AG20443 (cell line): ENCODE measurements at regions not wholly inside any gene's neighbourhood (a gene's known extent, or its start where the extent isn't known, plus 50 kb on each side); places are given as distances from the start of the nearest gene placed in this dataset.
"Not testable (repeated sequence)": the region's sequence is repeated elsewhere in the genome, so short reads cannot be mapped to it uniquely, and the experiment has no call there.

Source experiments
- DNase-seq: peaks from one replicate; pipeline ENCODE4 v3.0.0; 2012; ENCODE audit warnings: low spot score, mixed read lengths

DNA sequence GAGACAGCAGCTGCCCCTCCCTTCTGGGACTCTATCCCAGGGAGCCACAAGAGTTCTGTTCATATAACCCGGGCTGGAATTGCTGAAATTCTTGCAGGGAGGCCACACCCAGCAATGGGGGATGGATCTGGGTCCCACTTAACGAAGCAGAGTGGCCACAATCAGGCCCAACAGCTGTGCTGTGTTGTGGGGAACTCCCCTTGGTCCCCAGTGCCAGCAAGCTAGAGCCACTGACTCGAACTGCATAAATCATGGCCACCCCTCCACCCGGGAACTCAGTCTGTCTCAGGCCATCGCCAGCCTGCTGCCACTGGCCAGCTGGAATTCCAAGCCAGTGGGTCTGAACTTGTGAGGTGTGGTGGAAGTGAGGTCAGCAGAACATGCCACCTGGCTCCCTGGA lies 111.1 kb downstream of the KLF8 start:
- DNase-seq = no peak

DNA sequence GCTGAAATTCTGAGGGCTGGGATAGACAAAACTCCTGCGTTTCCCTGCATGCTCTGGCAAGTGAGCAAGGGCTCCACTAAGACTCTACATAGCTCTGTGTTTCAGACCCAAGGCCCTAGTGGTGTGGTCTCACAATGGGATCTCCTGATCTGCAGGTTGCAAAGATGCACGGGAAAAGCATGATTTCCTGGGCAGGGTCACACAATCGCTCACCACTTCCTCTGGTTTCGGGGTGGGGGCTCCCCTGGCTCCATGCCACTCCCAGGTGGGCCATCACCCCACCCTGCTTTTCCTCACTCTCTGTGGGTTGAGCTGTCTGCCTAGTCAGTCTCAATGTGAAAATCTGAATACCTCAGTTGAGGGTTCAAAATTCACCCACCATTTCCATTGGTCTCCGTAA lies 111.5 kb downstream of the KLF8 start:
- no peak for DNase-seq

DNA sequence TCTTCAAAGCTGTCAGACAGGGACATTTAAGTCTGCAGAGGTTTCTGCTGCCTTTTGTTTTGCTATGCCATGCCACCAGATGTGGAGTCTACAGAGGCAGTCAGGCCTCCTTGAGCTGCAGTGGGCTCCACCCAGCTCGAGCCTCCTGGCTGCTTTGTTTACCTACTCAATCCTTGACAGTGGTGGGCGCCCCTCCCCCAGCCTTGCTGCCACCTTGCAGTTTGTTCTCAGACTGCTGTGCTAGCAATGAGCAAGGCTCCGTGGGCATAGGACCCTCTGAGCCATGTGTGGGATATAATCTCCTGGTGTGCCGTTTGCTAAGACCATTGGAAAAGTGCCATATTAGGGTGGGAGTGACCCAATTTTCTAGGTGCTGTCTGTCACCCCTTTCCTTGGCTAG lies 126.0 kb downstream of the KLF8 start:
- DNase-seq = not testable (repeated sequence)

DNA sequence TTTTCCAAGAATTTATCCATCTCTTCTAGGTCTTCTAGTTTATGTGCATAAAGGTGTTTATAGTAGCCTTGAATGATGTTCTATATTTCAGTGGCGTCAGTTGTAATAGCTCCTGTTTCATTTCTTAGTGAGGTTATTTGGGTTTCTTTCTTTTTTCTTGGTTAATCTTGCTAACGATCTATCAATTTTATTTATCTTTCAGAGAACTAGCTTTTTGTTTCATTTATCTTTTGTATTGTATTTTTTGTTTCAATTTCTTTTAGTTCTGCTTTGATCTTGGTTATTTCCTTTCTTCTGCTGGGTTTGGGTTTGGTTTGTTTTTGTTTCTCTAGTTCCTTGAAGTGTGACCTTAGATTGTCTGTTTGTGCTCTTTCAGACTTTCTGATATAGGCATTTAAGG lies 133.0 kb downstream of the KLF8 start:
- DNase-seq = not testable (repeated sequence)

DNA sequence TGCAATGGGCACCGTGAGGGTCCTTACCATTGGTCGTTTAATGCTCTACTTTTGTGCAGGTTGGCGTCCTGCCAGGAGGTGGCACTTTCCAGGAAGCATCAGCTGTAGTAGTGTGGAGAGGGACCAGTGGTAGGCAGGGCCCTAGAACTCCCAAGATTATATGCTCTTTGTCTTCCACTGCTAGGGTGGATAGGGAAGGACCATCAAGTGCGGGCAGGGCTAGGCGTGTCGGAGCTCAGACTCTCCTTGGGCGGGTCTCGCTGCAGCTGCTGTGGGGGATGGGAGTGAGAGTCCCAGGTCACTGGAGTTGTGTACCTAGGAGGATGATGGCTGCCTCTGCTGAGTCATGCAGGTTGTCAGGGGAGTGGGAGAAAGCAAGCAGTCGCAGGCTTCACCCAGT lies 134.7 kb downstream of the KLF8 start:
- no peak for DNase-seq

DNA sequence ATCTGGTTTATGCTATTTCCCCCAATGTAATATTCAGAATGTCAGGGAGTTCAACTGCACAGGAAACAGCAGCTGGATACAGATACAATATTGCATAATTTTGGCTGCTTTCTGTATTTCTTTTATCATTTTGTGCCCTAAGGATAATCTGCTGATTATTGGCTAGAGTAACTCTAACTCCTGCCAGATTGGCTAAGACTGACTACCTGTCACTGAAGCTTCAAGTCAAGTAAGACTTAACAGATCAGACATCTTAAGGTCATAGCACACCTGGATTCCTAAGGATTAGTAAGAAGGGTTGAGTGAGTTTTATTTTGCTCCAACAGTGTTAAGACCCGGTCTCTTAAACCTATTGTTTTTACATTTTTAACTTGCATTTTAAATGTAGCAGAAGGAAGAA lies 136.8 kb downstream of the KLF8 start:
- DNase-seq = no peak

DNA sequence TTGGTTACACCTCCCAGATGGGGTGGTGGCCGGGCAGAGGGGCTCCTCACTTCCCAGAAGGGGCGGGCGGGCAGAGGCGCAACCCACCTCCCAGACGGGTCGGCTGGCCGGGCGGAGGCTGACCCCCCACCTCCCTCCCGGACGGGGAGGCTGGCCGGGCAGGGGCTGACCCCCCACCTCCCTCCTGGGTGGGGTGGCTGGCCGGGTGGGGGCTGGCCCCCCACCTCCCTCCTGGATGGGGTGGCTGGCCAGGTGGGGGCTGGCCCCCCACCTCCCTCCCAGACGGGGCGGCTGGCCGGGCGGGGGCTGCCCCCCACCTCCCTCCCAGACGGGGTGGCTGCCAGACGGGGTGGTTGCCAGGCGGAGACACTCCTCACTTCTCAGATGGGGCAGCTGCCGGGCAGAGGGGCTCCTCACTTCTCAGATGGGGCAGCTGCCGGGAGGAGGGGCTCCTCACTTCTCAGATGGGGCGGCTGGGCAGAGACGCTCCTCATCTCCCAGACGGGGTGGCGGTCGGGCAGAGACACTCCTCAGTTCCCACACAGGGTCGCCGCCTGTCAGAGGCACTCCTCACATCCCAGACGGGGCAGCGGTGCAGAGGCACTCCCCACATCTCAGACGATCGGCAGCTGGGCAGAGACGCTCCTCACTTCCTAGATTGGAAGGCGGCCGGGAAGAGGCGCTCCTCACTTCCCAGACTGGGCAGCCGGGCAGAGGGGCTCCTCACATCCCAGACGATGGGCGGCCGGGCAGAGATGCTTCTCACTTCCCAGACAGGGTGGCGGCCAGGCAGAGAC lies 148.0 kb downstream of the KLF8 start:
- DNase-seq = not testable (repeated sequence)

DNA sequence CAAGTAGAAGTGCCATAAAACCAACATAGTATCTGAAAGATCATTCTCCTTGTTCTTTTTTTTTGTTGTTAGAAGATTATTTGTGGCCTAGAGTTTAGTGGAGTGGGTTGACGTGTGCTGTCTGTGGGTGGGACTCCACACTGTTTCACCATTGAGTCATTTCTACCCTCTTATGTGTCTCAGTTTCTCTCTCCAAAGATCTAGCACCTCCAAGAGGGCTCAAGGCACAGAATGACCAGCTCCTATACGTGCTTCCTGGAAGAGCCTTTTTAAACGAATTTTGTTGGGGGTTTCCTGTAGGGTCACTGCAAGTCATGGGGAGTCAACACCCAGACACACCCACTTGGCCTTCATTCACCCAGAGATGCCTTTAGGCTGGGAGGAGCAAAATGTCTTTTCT lies 150.1 kb downstream of the KLF8 start:
- no peak for DNase-seq

DNA sequence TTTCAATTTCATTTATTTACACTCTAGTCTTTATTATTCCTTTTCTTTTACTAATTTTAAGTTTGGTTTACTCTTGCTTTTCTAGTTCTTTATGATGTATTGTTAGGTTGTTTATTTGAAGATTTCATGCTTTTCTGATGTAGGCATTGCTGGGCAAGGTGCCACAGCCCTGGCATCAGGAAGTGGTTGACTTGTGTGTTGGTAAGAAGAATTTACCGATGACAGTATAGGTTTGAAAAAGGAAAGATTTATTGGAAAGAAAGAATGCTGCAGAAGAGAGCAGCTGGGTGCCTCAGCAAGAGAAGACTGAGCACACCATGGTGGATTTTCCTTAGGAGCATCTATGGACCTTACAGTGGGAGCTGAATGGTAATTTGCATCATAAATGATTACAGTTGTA lies 153.2 kb downstream of the KLF8 start:
- DNase-seq = no peak

DNA sequence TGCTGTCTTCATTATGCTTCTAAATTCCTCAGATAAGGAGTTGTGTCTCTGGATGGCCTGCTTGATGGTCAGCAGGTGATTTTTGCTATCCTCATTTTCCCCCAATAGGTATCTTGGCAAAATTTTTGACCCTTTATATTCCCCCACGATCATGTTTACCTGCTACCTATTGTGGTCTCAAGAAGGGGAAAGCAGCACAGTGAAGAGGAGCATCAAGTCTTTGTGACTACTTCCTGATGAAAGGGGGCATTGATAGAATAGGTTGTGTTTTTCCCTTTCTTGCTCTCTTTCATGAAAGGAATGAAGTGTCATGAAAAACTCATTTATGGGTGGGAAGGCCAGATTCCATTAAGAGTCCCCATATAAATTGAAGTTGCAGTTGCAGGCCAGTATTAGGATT lies 153.8 kb downstream of the KLF8 start:
- DNase-seq = no peak

DNA sequence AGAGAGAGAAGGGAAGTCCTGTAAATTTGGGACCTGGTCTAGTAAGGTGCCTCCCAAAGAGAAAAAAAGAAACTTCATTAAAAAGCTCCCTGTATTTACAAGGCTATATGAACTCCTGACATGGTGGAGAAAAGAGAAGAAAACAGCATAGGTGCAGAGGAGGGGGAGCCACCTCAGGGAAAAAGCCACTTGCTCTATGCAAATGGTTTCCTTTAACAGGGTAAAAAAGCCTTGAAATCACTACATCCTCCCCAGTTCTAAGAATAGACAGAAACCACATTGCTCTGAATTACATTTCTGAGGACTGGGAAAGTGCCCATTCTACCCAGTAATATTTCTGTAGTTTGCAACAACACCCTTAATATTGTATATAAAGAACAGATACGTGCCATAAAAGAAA lies 165.5 kb downstream of the KLF8 start:
- no peak for DNase-seq

DNA sequence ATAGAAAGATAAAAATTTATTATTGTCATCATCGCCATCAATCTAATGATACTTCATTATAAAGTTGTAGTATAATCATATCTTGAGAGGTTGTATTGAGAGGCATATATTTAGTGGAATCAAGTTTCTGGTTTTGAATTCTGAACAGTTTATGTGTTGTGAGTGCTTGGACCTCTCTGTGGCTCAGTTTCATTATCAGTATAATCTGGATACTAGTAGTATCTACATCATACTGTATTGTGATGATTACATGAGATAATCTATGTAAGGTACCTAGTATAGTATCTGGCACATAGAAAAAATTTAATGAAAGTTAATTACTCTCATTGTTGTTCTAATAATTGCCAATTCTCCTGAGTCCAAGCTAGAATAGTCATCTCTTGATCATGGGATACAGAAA lies 161.2 kb upstream of the UBQLN2 start:
- no peak for DNase-seq

DNA sequence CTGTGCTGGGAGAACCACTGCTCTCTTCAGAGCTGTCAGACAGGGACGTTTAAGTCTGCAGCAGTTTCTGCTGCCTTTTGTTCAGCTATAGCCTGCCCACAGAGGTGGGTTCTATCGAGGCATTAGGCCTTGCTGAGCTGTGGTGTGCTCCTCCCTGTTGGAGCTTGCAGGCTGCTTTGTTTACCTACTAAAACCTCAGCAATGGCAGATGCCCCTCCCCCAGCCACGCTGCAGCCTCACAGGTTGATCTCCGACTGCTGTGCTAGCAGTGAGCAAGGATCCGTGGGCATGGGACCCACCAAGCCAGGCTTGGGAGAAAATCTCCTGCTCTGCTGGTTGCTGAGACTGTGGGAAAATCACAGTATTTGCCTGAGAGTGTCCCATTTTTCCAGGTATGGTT lies 133.8 kb upstream of the UBQLN2 start:
- DNase-seq = no peak

DNA sequence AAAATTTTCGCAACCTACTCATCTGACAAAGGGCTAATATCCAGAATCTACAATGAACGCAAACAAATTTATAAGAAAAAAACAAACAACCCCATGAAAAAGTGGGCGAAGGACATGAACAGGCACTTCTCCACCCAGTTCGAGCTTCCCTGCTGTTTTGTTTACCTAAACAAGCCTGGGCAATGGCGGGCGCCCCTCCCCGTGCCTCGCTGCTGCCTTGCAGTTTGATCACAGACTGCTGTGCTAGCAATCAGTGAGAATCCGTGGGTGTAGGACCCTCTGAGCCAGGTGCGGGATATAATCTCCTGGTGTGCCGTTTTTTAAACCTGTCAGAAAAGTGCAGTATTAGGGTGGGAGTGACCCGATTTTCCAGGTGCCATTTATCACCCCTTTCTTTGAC lies 111.4 kb upstream of the UBQLN2 start:
- not testable (repeated sequence) for DNase-seq

DNA sequence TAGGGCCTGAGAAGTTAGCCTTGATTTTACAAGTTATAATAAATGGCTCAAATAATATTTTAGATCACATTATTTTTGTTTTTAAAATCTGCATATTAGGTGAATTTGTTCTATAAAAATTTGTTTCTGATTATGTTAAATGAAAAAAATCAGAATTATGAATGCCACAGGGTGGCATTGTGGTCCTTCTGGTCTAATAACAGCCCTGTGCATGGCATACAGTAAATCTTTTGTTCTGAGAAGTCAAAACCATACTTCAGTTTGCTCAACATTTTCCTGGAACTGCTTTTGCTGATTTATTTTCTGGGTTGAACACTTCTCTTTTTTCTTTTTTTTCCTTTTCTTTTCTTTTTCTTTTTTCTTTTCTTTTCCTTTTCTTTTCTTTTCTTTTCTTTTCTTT lies 101.0 kb upstream of the UBQLN2 start:
- no peak for DNase-seq

DNA sequence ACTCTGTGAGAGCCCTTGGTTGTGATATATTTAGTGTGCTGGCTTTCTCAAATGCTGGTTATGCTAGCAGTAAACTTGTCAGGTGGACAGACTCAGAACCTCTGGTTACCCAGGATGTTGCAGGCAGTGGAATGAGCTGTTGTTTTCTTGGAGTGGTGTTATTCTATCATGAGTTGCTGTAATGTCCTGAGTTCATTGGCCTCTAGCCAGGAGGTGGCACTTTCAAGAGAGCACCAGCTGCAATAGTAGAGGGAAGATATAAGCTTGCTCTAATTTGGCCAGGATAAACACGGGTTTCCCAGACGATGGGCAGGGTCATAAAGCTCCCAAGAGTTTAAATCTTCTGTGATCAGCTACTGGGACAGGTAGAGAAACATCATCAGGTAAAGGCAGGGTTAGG lies 95.0 kb upstream of the UBQLN2 start:
- DNase-seq = no peak

DNA sequence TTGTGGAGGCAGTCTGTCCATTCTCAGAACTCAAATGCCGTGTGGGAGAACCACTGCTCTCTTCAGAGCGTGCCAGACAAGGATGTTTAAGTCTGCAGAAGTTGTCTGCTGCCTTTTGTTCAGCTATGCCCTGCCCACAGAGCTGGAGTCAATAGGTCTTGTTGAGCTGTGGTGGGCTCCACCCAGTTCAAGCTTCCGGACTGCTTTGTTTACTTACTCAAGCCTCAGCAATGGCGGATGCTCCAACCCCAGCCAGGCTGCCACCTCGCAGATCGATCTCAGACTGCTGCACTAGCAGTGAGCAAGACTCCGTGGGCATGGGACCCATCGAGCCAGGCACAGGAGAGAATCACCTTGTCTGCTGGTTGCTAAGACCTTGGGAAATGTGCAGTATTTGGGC lies 68.5 kb upstream of the UBQLN2 start:
- not testable (repeated sequence) for DNase-seq

DNA sequence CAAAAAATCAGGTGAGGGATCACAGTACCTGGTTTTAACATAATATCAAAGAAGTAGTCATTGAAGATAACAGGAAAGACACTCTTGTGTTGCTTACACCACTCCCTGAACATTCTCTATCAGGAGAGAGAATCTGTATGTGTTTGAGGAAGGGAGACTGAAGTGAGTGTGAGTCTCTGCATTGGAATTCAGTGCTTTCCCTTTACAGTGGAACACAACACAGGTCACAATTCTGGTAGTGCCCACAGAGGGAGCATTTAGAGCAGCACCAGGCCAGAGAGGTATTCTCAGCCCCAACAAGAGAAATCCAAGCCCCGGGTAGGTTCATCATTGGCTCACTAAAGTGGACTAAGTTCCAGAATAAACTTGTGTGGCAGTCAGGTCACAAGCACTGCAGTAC lies 64.7 kb upstream of the UBQLN2 start:
- no peak for DNase-seq

DNA sequence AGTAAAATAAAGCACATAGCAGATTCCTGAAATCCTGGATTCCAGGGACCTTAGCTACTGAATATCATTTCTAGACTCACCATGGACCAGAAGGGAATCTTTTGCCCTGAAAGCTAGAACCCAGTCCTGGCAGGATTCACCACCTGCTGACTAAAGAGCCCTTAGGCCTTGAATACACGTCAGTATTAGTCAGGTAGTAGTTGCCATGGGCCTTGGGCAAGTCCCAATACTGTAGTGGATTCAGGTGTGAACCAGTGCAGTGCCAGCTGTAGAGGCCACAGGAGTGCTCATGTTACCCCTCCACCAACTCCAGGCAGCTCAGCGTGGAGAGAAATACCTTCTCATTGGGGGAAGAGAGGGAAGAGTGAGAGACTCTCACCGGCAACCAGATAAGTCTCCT lies 64.1 kb upstream of the UBQLN2 start:
- DNase-seq = no peak

DNA sequence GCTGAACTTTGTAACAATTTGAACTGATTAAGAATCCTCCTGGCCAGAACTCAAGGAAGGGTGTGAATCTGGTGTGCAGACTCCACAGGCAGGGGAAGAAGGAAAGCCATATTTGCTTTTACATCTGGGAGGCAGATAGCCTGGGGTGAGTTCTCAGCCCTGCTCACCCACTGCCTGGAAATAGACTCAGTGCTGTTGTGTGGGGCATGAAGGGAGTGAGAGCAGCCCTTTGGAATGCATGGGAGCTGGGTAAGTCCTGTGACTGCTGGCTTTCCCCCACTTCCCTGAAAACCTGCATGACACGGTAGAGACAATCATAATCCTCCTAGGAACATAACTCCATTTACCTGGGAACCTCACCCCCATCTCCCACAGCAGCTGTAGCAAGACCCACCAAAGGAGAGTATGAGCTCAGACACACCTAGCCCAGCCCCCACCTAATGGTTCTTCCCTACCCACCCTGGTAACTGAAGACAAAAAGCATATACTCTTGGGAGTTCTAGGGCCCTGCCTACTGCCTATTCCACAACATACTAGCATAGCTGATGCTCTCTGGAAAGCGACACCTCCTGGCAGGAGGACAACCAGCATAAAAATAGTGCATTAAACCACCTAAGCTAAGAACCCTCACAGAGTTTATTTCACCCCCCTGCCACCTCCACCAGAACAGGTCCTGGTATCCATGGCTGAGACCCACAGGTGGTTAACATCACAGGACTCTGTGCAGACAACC lies 59.3 kb upstream of the UBQLN2 start:
- peak; percentile 13 for DNase-seq

DNA sequence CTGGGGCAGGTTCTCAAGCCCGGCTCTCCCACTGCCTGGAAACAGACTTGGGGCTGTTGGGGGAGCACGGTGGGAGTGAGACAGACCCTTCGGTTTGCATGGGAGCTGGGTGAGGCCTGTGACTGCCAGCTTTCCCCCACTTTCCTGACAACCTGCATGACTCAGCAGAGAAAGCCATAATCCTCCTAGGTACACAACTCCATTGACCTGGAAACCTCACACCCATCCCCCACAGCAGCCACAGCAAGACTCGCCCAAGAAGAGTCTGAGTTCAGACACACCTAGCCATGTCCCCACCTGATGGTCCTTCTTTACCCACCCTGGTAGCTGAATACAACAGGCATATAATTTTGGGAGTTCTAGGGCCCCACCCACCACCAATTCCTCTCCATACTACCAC lies 57.6 kb upstream of the UBQLN2 start:
- no peak for DNase-seq
